Psoas muscle (tissue), 7 donors: ENCODE measurements at regions not wholly inside any gene's neighbourhood (a gene's known extent, or its start where the extent isn't known, plus 50 kb on each side); places are given as distances from the start of the nearest gene placed in this dataset.

Source experiments
- ATAC-seq, 4 donors: fragments of 200-7000 bp; cut with Tn5 transposase; one replicate each; pipeline ENCODE4 v1.9.1; 2020; ENCODE audit warnings: moderate library complexity in 3 of 4, mild to moderate bottlenecking in 2 of 4
- DNase-seq, 2 donors: peaks; one replicate each; pipeline ENCODE4 v3.0.0-alpha.2; 2020
- H3K27ac ChIP-seq: fragments of 200-600 bp; one replicate; pipeline ENCODE4 v1.8.0; 2022
- H3K27me3 ChIP-seq, 3 donors: fragments of 200-600 bp in 1 of 3; one replicate each; pipeline versions ENCODE4 v1.6.1 to v1.8.0; 2013 to 2022; ENCODE audit warnings: low read length in 2 of 3, mild to moderate bottlenecking in 2 of 3, moderate library complexity in 1 of 3; ENCODE audit not compliant: insufficient read depth in 3 of 3
- H3K36me3 ChIP-seq, 2 donors: fragments of 200-600 bp in 1 of 2; one replicate each; pipeline versions ENCODE4 v1.6.1 to v1.8.0; 2013 to 2022; ENCODE audit warnings: low read depth in 1 of 2, mild to moderate bottlenecking in 1 of 2, moderate library complexity in 1 of 2; ENCODE audit not compliant: insufficient read depth in 1 of 2
- H3K4me1 ChIP-seq: fragments of 200-600 bp; one replicate; pipeline ENCODE4 v1.8.0; 2022
- H3K4me3 ChIP-seq: fragments of 200-600 bp; one replicate; pipeline ENCODE4 v1.8.0; 2022; ENCODE audit warnings: mild to moderate bottlenecking
- H3K9me3 ChIP-seq: fragments of 200-600 bp; one replicate; pipeline ENCODE4 v1.8.0; 2022
- WGBS, 3 donors: extraction: QIAGEN DNeasy Blood & Tissue Kit; methylation state at CpG; one replicate each; pipeline versions ENCODE4 v1.1.6 to v1.1.7; 2013; 5-methylcytosine and 5-hydroxymethylcytosine counted together
- intact Hi-C, 2 donors: fragments of 100-400 bp; cut with DNase I; formaldehyde crosslinking; loops; one replicate each; pipeline versions ENCODE4 v1.11.0 to v1.14.2; 2022
- TF ChIP-seq, protein P1 (sequence below): fragments of 200-600 bp; IDR thresholded peaks from one replicate; pipeline ENCODE4 v1.8.0; 2022; ENCODE audit warnings: antibody characterized with exemption
- donor health status: healthy with polysubstance abuse.
- donor health status: DM: no; HTN: no; CAD: no; lungs with moderate emphysema.
- donor health status: Bipolar disorder and iron deficiency.
- donor health status: healthy.
- donor health status: DM: yes; HTN: yes; CAD: no.
- donor health status: DM: no; HTN: no; CAD: no.
- donor health status: DM: yes; HTN: yes; CAD: no.

GRCh38 chr22:27571463-27572277 lies 229.9 kb downstream of the MN1 start:
- no peaks in the 10 kb centered on the region for H3K36me3 ChIP-seq
- TF ChIP-seq, protein P1, sequence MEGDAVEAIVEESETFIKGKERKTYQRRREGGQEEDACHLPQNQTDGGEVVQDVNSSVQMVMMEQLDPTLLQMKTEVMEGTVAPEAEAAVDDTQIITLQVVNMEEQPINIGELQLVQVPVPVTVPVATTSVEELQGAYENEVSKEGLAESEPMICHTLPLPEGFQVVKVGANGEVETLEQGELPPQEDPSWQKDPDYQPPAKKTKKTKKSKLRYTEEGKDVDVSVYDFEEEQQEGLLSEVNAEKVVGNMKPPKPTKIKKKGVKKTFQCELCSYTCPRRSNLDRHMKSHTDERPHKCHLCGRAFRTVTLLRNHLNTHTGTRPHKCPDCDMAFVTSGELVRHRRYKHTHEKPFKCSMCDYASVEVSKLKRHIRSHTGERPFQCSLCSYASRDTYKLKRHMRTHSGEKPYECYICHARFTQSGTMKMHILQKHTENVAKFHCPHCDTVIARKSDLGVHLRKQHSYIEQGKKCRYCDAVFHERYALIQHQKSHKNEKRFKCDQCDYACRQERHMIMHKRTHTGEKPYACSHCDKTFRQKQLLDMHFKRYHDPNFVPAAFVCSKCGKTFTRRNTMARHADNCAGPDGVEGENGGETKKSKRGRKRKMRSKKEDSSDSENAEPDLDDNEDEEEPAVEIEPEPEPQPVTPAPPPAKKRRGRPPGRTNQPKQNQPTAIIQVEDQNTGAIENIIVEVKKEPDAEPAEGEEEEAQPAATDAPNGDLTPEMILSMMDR: no peak
- H3K27ac ChIP-seq: no peak overlapping the region
- intact Hi-C loops: no loop called here
- no peaks in the 10 kb centered on the region for H3K4me1 ChIP-seq
- no peak overlapping the region for H3K4me3 ChIP-seq
- peaks cover 0 to 18% (median 0%) of the 10 kb centered on the region in 3 donors for H3K27me3 ChIP-seq
- ATAC-seq: no peak
- peaks cover 3% of the 10 kb centered on the region for H3K9me3 ChIP-seq
- 46 to 53% (median 50%) methylated on average over 12 of the region's 12 CpGs for WGBS, 3 donors
- DNase-seq: no peak

DNA sequence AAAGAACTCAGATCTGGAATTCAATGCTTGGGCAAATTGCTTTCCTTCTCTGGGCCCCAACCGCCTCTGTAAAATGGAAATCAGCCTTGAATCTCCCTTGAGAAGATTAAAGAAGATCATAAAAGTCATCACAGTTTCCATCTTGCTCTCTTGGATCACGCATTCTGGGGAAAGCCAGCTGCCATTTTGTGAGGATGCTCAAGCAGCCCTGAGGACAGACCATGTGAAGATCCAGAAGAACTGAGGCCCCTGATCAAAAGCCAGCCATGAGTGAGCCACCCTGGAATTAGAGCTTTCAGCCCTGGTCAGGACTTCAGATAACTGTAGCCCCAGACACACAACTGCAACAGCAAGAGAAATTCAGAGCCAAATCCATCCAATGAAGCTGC lies 229.3 kb downstream of the MN1 start:
- Histone ChIP-seq H3K36me3 (no peaks in the 10 kb centered on the region), H3K4me3 (no peak overlapping the region), H3K27ac (no peak overlapping the region), H3K4me1 (no peaks in the 10 kb centered on the region), H3K9me3 (peaks cover 3% of the 10 kb centered on the region), H3K27me3 (peaks cover 0 to 18% (median 0%) of the 10 kb centered on the region in 3 donors)
- 89 to 93% (median 93%) methylated on average over 2 of the region's 2 CpGs for WGBS, 3 donors
- TF ChIP-seq, protein P1: no peak
- intact Hi-C loops: no loop called here
- DNase-seq (no peak), ATAC-seq (no peak)

GRCh38 chr22:27573280-27574001 lies 228.1 kb downstream of the MN1 start:
- ATAC-seq (no peak), DNase-seq (no peak)
- 37 to 46% (median 41%) methylated on average over 22 of the region's 22 CpGs for WGBS, 3 donors
- Histone ChIP-seq H3K27ac (no peak overlapping the region), H3K4me3 (no peak overlapping the region), H3K9me3 (peaks cover 3% of the 10 kb centered on the region), H3K4me1 (no peaks in the 10 kb centered on the region), H3K36me3 (no peaks in the 10 kb centered on the region), H3K27me3 (peaks cover 0 to 18% (median 0%) of the 10 kb centered on the region in 3 donors)
- intact Hi-C loops: no loop called here
- TF ChIP-seq, protein P1: no peak

GRCh38 chr22:27574002-27574366 lies 227.6 kb downstream of the MN1 start:
- Histone ChIP-seq H3K36me3 (no peaks in the 10 kb centered on the region), H3K27ac (no peak overlapping the region), H3K4me1 (no peaks in the 10 kb centered on the region), H3K27me3 (peaks cover 0 to 18% (median 0%) of the 10 kb centered on the region in 3 donors), H3K4me3 (no peak overlapping the region), H3K9me3 (peaks cover 3% of the 10 kb centered on the region)
- DNase-seq (no peak), ATAC-seq (no peak)
- intact Hi-C loops: no loop called here
- TF ChIP-seq, protein P1: no peak
- 82 to 84% (median 83%) methylated on average over 7 of the region's 7 CpGs for WGBS, 3 donors
